CD14-positive monocyte (primary cell): ENCODE measurements at regions not wholly inside any gene's neighbourhood (a gene's known extent, or its start where the extent isn't known, plus 50 kb on each side); places are given as distances from the start of the nearest gene placed in this dataset.

ENCODE experiments used
- DNase-seq, 3 donors: peaks; one replicate each; pipeline ENCODE4 v3.0.0-alpha.2; 2011 to 2022
- H2AFZ ChIP-seq: 2 replicates; pipeline ENCODE4 v1.6.0; 2012; ENCODE audit warnings: mild to moderate bottlenecking, low read depth, low read length, inconsistent platforms; ENCODE audit not compliant: insufficient read depth, poor library complexity, severe bottlenecking
- H3K27ac ChIP-seq, 2 donors: 1 replicate in 1 of 2; 2 replicates in 1 of 2; pipeline ENCODE4 v1.5.1; 2012 to 2013; ENCODE audit warnings: low read length in 2 of 2, control low read depth in 1 of 2, inconsistent platforms in 1 of 2, low read depth in 1 of 2, mild to moderate bottlenecking in 1 of 2
- H3K27me3 ChIP-seq, 2 donors: one replicate each; pipeline versions ENCODE4 v1.6.0 to v1.6.1; 2011 to 2013; ENCODE audit warnings: low read length in 2 of 2; ENCODE audit not compliant: control insufficient read depth in 2 of 2, insufficient read depth in 2 of 2
- H3K36me3 ChIP-seq, 2 donors: replicated peaks in 1 of 2; 1 replicate in 1 of 2; 2 replicates in 1 of 2; pipeline versions ENCODE4 v1.5.1 to v1.6.1; 2012 to 2013; ENCODE audit warnings: low read length in 2 of 2, control low read depth in 1 of 2, inconsistent platforms in 1 of 2, mild to moderate bottlenecking in 1 of 2; ENCODE audit not compliant: insufficient read depth in 2 of 2, control insufficient read depth in 1 of 2
- H3K4me1 ChIP-seq, 2 donors: 1 replicate in 1 of 2; 2 replicates in 1 of 2; pipeline versions ENCODE4 v1.5.1 to v1.6.1; 2012 to 2013; ENCODE audit warnings: low read length in 2 of 2, control low read depth in 1 of 2, inconsistent platforms in 1 of 2, mild to moderate bottlenecking in 1 of 2, moderate library complexity in 1 of 2; ENCODE audit not compliant: insufficient read depth in 2 of 2, control insufficient read depth in 1 of 2
- H3K4me2 ChIP-seq: replicated peaks from 2 replicates; pipeline ENCODE3; 2012; ENCODE audit warnings: low read length, moderate library complexity, mild to moderate bottlenecking; ENCODE audit not compliant: poor library complexity, severe bottlenecking; ENCODE audit errors: extremely low read depth
- H3K4me3 ChIP-seq, 3 experiments: fragments of 200-600 bp in 1 of 3; sonication (generic) in 1 of 3; replicated peaks in 1 of 3; 1 replicate in 2 of 3; 2 replicates in 1 of 3; pipeline ENCODE4 v1.5.1; 2011 to 2013; ENCODE audit warnings: low read length in 3 of 3, mild to moderate bottlenecking in 3 of 3, control low read depth in 2 of 3, low read depth in 2 of 3, inconsistent platforms in 1 of 3, moderate library complexity in 1 of 3
- H3K79me2 ChIP-seq: 2 replicates; pipeline ENCODE4 v1.6.0; 2012; ENCODE audit warnings: mild to moderate bottlenecking, control low read depth, inconsistent platforms, low read length, moderate library complexity; ENCODE audit not compliant: insufficient read depth
- H3K9ac ChIP-seq: 2 replicates; pipeline ENCODE4 v1.6.0; 2017; ENCODE audit warnings: low read length, mild to moderate bottlenecking; ENCODE audit not compliant: insufficient read depth, poor library complexity, severe bottlenecking
- H3K9me3 ChIP-seq, 2 donors: replicated peaks in 1 of 2; 1 replicate in 1 of 2; 2 replicates in 1 of 2; pipeline versions ENCODE4 v1.5.1 to v1.6.1; 2012 to 2013; ENCODE audit warnings: low read length in 2 of 2, control low read depth in 1 of 2; ENCODE audit not compliant: control insufficient read depth in 1 of 2, insufficient read depth in 1 of 2
- H4K20me1 ChIP-seq: 2 replicates; pipeline ENCODE4 v1.6.0; 2012; ENCODE audit warnings: mild to moderate bottlenecking, low read length, control low read depth, moderate library complexity; ENCODE audit not compliant: insufficient read depth
- H3K27ac Mint-ChIP-seq, 7 donors: one replicate each; pipeline ENCODE4 v1.8.0; 2020; ENCODE audit warnings: mild to moderate bottlenecking in 7 of 7, mixed read lengths in 7 of 7, moderate library complexity in 6 of 7, inconsistent platforms in 2 of 7
- H3K27me3 Mint-ChIP-seq, 3 donors: one replicate each; pipeline ENCODE4 v1.8.0; 2021 to 2022; ENCODE audit warnings: low read depth in 3 of 3, mild to moderate bottlenecking in 3 of 3, mixed read lengths in 3 of 3, moderate library complexity in 3 of 3, inconsistent platforms in 1 of 3
- H3K36me3 Mint-ChIP-seq, 2 donors: one replicate each; pipeline ENCODE4 v1.8.0; 2020; ENCODE audit warnings: mixed read lengths in 2 of 2, inconsistent platforms in 1 of 2, mild to moderate bottlenecking in 1 of 2
- H3K4me1 Mint-ChIP-seq: one replicate; pipeline ENCODE4 v1.8.0; 2020; ENCODE audit warnings: mild to moderate bottlenecking, mixed read lengths
- H3K4me3 Mint-ChIP-seq, 2 donors: one replicate each; pipeline ENCODE4 v1.8.0; 2020; ENCODE audit warnings: mild to moderate bottlenecking in 2 of 2, mixed read lengths in 2 of 2, moderate library complexity in 1 of 2
- H3K9me3 Mint-ChIP-seq, 7 donors: one replicate each; pipeline ENCODE4 v1.8.0; 2020 to 2022; ENCODE audit warnings: mixed read lengths in 7 of 7, mild to moderate bottlenecking in 6 of 7, moderate library complexity in 6 of 7, inconsistent platforms in 2 of 7
- WGBS: methylation state at CpG from one replicate; pipeline ENCODE4 v1.1.5; 2013; ENCODE audit warnings: missing lambda C conversion rate; ENCODE audit not compliant: insufficient coverage; 5-methylcytosine and 5-hydroxymethylcytosine counted together
- intact Hi-C, 2 donors: fragments of 100-400 bp; cut with micrococcal nuclease; formaldehyde crosslinking; loops; one replicate each; pipeline versions ENCODE4 v1.15.0 to v1.15.1; 2023
- TF ChIP-seq, protein P1 (sequence below): fragments of 200-600 bp; IDR thresholded peaks from one replicate; pipeline ENCODE4 v1.8.0; 2022; ENCODE audit warnings: antibody characterized with exemption, mild to moderate bottlenecking

DNA sequence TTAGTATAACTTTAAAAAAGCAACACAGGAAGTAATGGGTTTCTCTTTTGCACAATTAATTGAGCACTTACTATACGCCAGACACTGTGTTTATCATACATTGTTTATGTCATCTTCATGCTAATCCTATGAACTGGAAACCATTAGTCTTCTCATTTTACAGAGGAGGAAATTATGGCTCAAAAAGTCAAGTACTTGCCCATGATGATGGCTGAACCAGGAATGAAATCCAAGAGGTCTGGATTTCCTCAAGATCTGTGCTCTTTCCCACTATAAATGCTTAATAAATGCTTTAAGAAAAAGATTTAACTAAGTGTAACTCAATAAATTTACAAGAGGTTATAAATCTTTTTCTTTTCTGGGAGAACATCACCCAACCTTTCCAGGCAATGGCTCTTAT lies 303.7 kb upstream of the RRP15 start:
- DNase-seq: no peak
- Mint-ChIP-seq H3K27me3 (no peaks in the 10 kb centered on the region), H3K27ac (no peak overlapping the region), H3K9me3 (peaks cover 0 to 12% (median 5%) of the 10 kb centered on the region in 7 donors), H3K4me3 (no peak overlapping the region), H3K4me1 (no peaks in the 10 kb centered on the region), H3K36me3 (no peaks in the 10 kb centered on the region)
- H3K4me2 ChIP-seq: no peak overlapping the region
- H3K27me3 ChIP-seq: no peaks in the 10 kb centered on the region
- H3K27ac ChIP-seq: no peak overlapping the region
- H3K4me1 ChIP-seq: no peaks in the 10 kb centered on the region
- H3K4me3 ChIP-seq: no peak overlapping the region
- H4K20me1 ChIP-seq: no peaks in the 10 kb centered on the region
- TF ChIP-seq, protein P1, sequence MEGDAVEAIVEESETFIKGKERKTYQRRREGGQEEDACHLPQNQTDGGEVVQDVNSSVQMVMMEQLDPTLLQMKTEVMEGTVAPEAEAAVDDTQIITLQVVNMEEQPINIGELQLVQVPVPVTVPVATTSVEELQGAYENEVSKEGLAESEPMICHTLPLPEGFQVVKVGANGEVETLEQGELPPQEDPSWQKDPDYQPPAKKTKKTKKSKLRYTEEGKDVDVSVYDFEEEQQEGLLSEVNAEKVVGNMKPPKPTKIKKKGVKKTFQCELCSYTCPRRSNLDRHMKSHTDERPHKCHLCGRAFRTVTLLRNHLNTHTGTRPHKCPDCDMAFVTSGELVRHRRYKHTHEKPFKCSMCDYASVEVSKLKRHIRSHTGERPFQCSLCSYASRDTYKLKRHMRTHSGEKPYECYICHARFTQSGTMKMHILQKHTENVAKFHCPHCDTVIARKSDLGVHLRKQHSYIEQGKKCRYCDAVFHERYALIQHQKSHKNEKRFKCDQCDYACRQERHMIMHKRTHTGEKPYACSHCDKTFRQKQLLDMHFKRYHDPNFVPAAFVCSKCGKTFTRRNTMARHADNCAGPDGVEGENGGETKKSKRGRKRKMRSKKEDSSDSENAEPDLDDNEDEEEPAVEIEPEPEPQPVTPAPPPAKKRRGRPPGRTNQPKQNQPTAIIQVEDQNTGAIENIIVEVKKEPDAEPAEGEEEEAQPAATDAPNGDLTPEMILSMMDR: no peak
- no CpG with 5 or more reads among the region's 1 CpG for WGBS
- no peaks in the 10 kb centered on the region for H3K79me2 ChIP-seq
- H2AFZ ChIP-seq: no peak overlapping the region
- H3K36me3 ChIP-seq: no peaks in the 10 kb centered on the region
- H3K9me3 ChIP-seq: no peaks in the 10 kb centered on the region
- intact Hi-C loops: no loop called here
- no peak overlapping the region for H3K9ac ChIP-seq

DNA sequence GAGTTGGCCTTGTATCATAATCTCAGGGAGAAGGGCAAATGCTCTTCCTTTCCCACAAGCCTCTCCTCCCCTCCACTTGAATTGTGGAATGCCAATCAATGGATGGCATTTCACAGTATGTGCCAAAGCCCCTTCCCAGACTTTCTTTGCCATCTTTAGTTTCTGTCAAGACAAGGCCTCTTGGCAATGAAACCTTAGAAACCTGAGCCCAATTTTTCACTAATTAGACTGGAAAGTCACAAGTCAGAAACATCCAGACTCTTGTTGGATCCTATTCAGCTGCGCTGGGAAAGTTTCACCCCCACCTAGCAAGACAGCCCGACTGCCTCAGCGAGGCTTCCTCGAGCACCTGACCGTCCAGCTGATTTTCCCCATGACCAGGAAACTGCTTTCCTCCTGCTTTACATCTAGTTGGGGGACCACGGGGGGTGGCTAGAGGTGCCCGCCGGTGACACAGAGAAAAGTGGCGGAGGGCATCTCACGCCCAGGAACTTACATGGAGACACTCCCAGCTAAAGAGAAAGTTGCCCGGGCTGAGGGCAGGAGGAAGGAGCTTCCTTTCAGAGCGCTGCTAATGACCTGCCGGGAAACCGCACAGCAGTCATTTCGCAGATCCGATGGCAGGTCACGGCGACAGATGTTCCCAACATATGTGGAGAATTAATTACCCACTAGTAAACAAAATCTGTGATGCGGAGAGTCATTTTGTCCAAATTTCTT lies 302.6 kb upstream of the RRP15 start:
- Histone ChIP-seq H3K27me3 (no peaks in the 10 kb centered on the region), H3K27ac (no peak overlapping the region), H3K4me2 (no peak overlapping the region), H3K79me2 (no peaks in the 10 kb centered on the region), H3K4me3 (no peak overlapping the region), H3K9me3 (no peaks in the 10 kb centered on the region), H3K36me3 (no peaks in the 10 kb centered on the region), H4K20me1 (no peaks in the 10 kb centered on the region), H2AFZ (no peak overlapping the region), H3K4me1 (no peaks in the 10 kb centered on the region), H3K9ac (no peak overlapping the region)
- WGBS: 86% methylated on average over 7 of the region's 19 CpGs
- H3K4me3 Mint-ChIP-seq: no peak overlapping the region
- peaks cover 0 to 7% (median 2%) of the 10 kb centered on the region in 7 donors for H3K9me3 Mint-ChIP-seq
- TF ChIP-seq, protein P1: no peak
- DNase-seq: no peak
- no peaks in the 10 kb centered on the region for H3K4me1 Mint-ChIP-seq
- H3K27me3 Mint-ChIP-seq: no peaks in the 10 kb centered on the region
- no peak overlapping the region for H3K27ac Mint-ChIP-seq
- H3K36me3 Mint-ChIP-seq: no peaks in the 10 kb centered on the region
- intact Hi-C loops: no loop called here
